GM19351 (cell line): ENCODE measurements at regions not wholly inside any gene's neighbourhood (a gene's known extent, or its start where the extent isn't known, plus 50 kb on each side); places are given as distances from the start of the nearest gene placed in this dataset.

Experiments used
- ATAC-seq: cut with Tn5 transposase; IDR thresholded peaks from one replicate; pipeline ENCODE4 v1.9.1; 2021; ENCODE audit warnings: mild to moderate bottlenecking, moderate library complexity; ENCODE audit not compliant: unreplicated experiment

- no peak for ATAC-seq
These were observed 1155.2 kb upstream of the AUTS2 start for GRCh38 chr7:68442931-68443631.

GRCh38 chr7:68444042-68444441 is 1154.2 kb upstream of the AUTS2 start:
- no peak for ATAC-seq

GRCh38 chr7:68444956-68445355 is 1153.3 kb upstream of the AUTS2 start:
- ATAC-seq: no peak

GRCh38 chr7:68446183-68446582 is 1152.1 kb upstream of the AUTS2 start:
- ATAC-seq: no peak

GRCh38 chr7:68449099-68449498 is 1149.2 kb upstream of the AUTS2 start:
- no peak for ATAC-seq

- no peak for ATAC-seq
These were observed 1148.5 kb upstream of the AUTS2 start for GRCh38 chr7:68449816-68450215.

- ATAC-seq: no peak
These were observed 1143.3 kb upstream of the AUTS2 start for GRCh38 chr7:68454931-68455330.

- ATAC-seq: no peak
These were observed 1141.8 kb upstream of the AUTS2 start for GRCh38 chr7:68456469-68456868.

- no peak for ATAC-seq
These were observed 1140.8 kb upstream of the AUTS2 start for GRCh38 chr7:68457481-68457880.

GRCh38 chr7:68458010-68458908 is 1140.0 kb upstream of the AUTS2 start:
- ATAC-seq: no peak

GRCh38 chr7:68461430-68461829 is 1136.8 kb upstream of the AUTS2 start:
- ATAC-seq: no peak

- ATAC-seq: no peak
These were observed 1127.3 kb upstream of the AUTS2 start for GRCh38 chr7:68470836-68471435.

GRCh38 chr7:68472688-68473087 is 1125.6 kb upstream of the AUTS2 start:
- no peak for ATAC-seq

- ATAC-seq: no peak
These were observed 1123.5 kb upstream of the AUTS2 start for GRCh38 chr7:68474661-68475216.

GRCh38 chr7:68476966-68477365 is 1121.3 kb upstream of the AUTS2 start:
- ATAC-seq: no peak

- ATAC-seq: no peak
These were observed 1119.9 kb upstream of the AUTS2 start for GRCh38 chr7:68478326-68478725.

GRCh38 chr7:68482800-68483199 is 1115.5 kb upstream of the AUTS2 start:
- ATAC-seq: no peak

GRCh38 chr7:68484731-68485130 is 1113.5 kb upstream of the AUTS2 start:
- ATAC-seq: no peak

- ATAC-seq: no peak
These were observed 1112.9 kb upstream of the AUTS2 start for GRCh38 chr7:68485253-68485917.

- ATAC-seq: no peak
These were observed 1109.8 kb upstream of the AUTS2 start for GRCh38 chr7:68488341-68489060.
